ENCODE measurements at regions not wholly inside any gene's neighbourhood (a gene's known extent, or its start where the extent isn't known, plus 50 kb on each side); places are given as distances from the start of the nearest gene placed in this dataset.

- TF ChIP-seq CTCF (conservative IDR thresholded peaks at IDR 0.05 in 1 of 2, IDR thresholded peaks at IDR 0.05 in 1 of 2; ENCODE audit: extremely low read depth in 1 of 2, insufficient read depth in 1 of 2, low read depth in 1 of 2, low read length in 2 of 2) (no peak), EZH2 (IDR thresholded peaks at IDR 0.05; ENCODE audit: borderline replicate concordance, low read length) (no peak)
Observed at GRCh38 chr6:9007027-9007426, 571.7 kb upstream of the SLC35B3 start.

Measured in mammary epithelial cell (primary cell).